GM12878 (cell line): ENCODE measurements at regions not wholly inside any gene's neighbourhood (a gene's known extent, or its start where the extent isn't known, plus 50 kb on each side); places are given as distances from the start of the nearest gene placed in this dataset.

Source experiments
- ATAC-seq: fragments of 200-7000 bp; cut with Tn5 transposase; 3 replicates; pipeline ENCODE4 v1.9.1; 2020; ENCODE audit warnings: mild to moderate bottlenecking, moderate library complexity
- BruUV-seq: library from RNA; stranded (reverse); fragments of 400-500 nt; replicated peaks from 2 replicates; lab custom pipeline; 2021; lab: Mats Ljungman, UMichigan
- CTCF ChIA-PET: fragments of 300-600 bp; sonication (Branson Sonifier 250); formaldehyde crosslinking; extraction: SDS; loops from one replicate; lab custom pipeline; 2021; ENCODE audit warnings: inconsistent platforms; lab: Yijun Ruan, JAX
- POLR2A ChIA-PET: fragments of 350-600 bp; formaldehyde crosslinking; extraction: SDS; loops from one replicate; lab custom pipeline; 2021; ENCODE audit warnings: inconsistent platforms; lab: Charles Lee
- RAD21 ChIA-PET: fragments of 300-600 bp; sonication (Branson Sonifier 250); formaldehyde crosslinking; loops from one replicate; lab custom pipeline; 2023; ENCODE audit warnings: antibody characterized with exemption; ENCODE audit not compliant: unreplicated experiment; lab: Charles Lee
- SMC1A ChIA-PET: fragments of 300-600 bp; sonication (Branson Sonifier 250); formaldehyde crosslinking; loops from one replicate; lab custom pipeline; 2023; ENCODE audit not compliant: unreplicated experiment, uncharacterized antibody; lab: Charles Lee
- DNase-seq: peaks from one replicate; pipeline ENCODE4 v3.0.0-alpha.2; 2011; ENCODE audit warnings: low read depth, low spot score
- FAIRE-seq: peaks from 3 replicates; lab custom pipeline; 2011; peaks lifted over from hg19 to GRCh38; lab: Jason Lieb, UNC
- H2AFZ ChIP-seq: 2 replicates; pipeline ENCODE4 v1.6.0; 2011; ENCODE audit warnings: low read depth, low read length, control low read depth; ENCODE audit not compliant: control insufficient read depth
- H3K27ac ChIP-seq: 2 replicates; pipeline ENCODE4 v1.5.1; 2011; ENCODE audit warnings: control low read depth; ENCODE audit not compliant: control insufficient read depth, insufficient read depth
- H3K27me3 ChIP-seq, 2 experiments: replicated peaks in 1 of 2; 2 replicates each; pipeline versions ENCODE4 v1.6.0 to v1.6.1; 2011; ENCODE audit warnings: low read length in 1 of 2; ENCODE audit not compliant: control insufficient read depth in 2 of 2, insufficient read depth in 2 of 2
- H3K36me3 ChIP-seq, 2 experiments: 2 replicates each; pipeline ENCODE4 v1.5.1; 2011; ENCODE audit warnings: low read length in 1 of 2; ENCODE audit not compliant: control insufficient read depth in 2 of 2, insufficient read depth in 2 of 2
- H3K4me1 ChIP-seq: 2 replicates; pipeline ENCODE4 v1.6.1; 2011; ENCODE audit warnings: mild to moderate bottlenecking, low read length, moderate library complexity, mixed read lengths; ENCODE audit not compliant: control insufficient read depth, insufficient read depth
- H3K4me2 ChIP-seq: 2 replicates; pipeline ENCODE4 v1.6.0; 2011; ENCODE audit warnings: control low read depth; ENCODE audit not compliant: control insufficient read depth, insufficient read depth
- H3K4me3 ChIP-seq: fragments of 200-600 bp; sonication (generic); 2 replicates; pipeline ENCODE4 v1.5.1; 2016
- H3K79me2 ChIP-seq: 2 replicates; pipeline ENCODE4 v1.6.0; 2011; ENCODE audit warnings: low read length; ENCODE audit not compliant: control insufficient read depth, insufficient read depth
- H3K9ac ChIP-seq: 2 replicates; pipeline ENCODE4 v1.8.0; 2011; ENCODE audit warnings: low read length, control low read depth, mixed read lengths; ENCODE audit not compliant: control insufficient read depth, insufficient read depth
- H3K9me3 ChIP-seq: replicated peaks from 3 replicates; pipeline ENCODE4 v1.5.1; 2011; ENCODE audit warnings: mild to moderate bottlenecking, low read length; ENCODE audit not compliant: control insufficient read depth, insufficient read depth
- H4K20me1 ChIP-seq: 2 replicates; pipeline ENCODE4 v1.6.0; 2011; ENCODE audit not compliant: control insufficient read depth, insufficient read depth
- ATF7 ChIP-seq: fragments of 450-650 bp; IDR thresholded peaks from 2 replicates; pipeline ENCODE4 v1.6.1; 2016; ENCODE audit warnings: low read depth, mild to moderate bottlenecking
- CREM ChIP-seq: IDR thresholded peaks from 2 replicates; pipeline ENCODE4 v1.6.1; 2014; ENCODE audit warnings: antibody characterized with exemption, low read depth
- KDM1A ChIP-seq: fragments of 200-600 bp; sonication (generic); IDR thresholded peaks from 2 replicates; pipeline ENCODE4 v1.6.1; 2016; ENCODE audit warnings: borderline replicate concordance
- MTA2 ChIP-seq: fragments of 450-650 bp; IDR thresholded peaks from 2 replicates; pipeline ENCODE4 v1.6.1; 2016; ENCODE audit warnings: low read depth, mild to moderate bottlenecking, moderate library complexity
- NR2C1 ChIP-seq: fragments of 450-650 bp; IDR thresholded peaks from 2 replicates; pipeline ENCODE4 v1.6.1; 2017; ENCODE audit warnings: antibody characterized with exemption, mild to moderate bottlenecking, moderate library complexity
- NR2C2 ChIP-seq: IDR thresholded peaks from 2 replicates; pipeline ENCODE4 v1.6.1; 2011; ENCODE audit warnings: borderline replicate concordance, low read depth; ENCODE audit not compliant: control insufficient read depth, insufficient read length
- PKNOX1 ChIP-seq: fragments of 450-650 bp; IDR thresholded peaks from 2 replicates; pipeline ENCODE4 v1.6.1; 2016; ENCODE audit warnings: mild to moderate bottlenecking
- POLR2AphosphoS5 ChIP-seq: IDR thresholded peaks from 2 replicates; pipeline ENCODE4 v1.6.1; 2011; ENCODE audit warnings: mild to moderate bottlenecking, low read length, inconsistent platforms
- RB1 ChIP-seq: fragments of 450-650 bp; formaldehyde crosslinking; IDR thresholded peaks from 2 replicates; pipeline ENCODE4 v1.6.1; 2017; ENCODE audit warnings: mild to moderate bottlenecking, borderline replicate concordance
- SMAD1 ChIP-seq: fragments of 450-650 bp; IDR thresholded peaks from 2 replicates; pipeline ENCODE4 v1.6.1; 2018; ENCODE audit warnings: mild to moderate bottlenecking, low read depth; ENCODE audit not compliant: partially characterized antibody
- SMC3 ChIP-seq: IDR thresholded peaks from 2 replicates; pipeline ENCODE4 v1.6.1; 2011; ENCODE audit warnings: low read length, improper control_type of control experiment, borderline replicate concordance
- STAT1 ChIP-seq: fragments of 450-650 bp; conservative IDR thresholded peaks from 2 replicates; pipeline ENCODE4 v1.6.1; 2014; ENCODE audit warnings: antibody characterized with exemption, mild to moderate bottlenecking
- TAF1 ChIP-seq: IDR thresholded peaks from 2 replicates; pipeline ENCODE4 v1.6.1; 2011; ENCODE audit warnings: mild to moderate bottlenecking, low read depth, low read length, borderline replicate concordance
- WGBS: methylation state at CpG from one replicate; pipeline ENCODE4 v1.1.6; 2016; ENCODE audit warnings: low lambda C conversion rate; ENCODE audit not compliant: insufficient replicate concordance, insufficient coverage; ENCODE audit errors: missing lambda C conversion rate; 5-methylcytosine and 5-hydroxymethylcytosine counted together
- in situ Hi-C: fragments of 300-500 bp; cut with MboI; formaldehyde crosslinking; loops from 9 replicates; pipeline ENCODE4 v1.14.3; 2018; ENCODE audit warnings: mixed read lengths
- intact Hi-C: fragments of 100-400 bp; cut with micrococcal nuclease; formaldehyde crosslinking; loops from one replicate; pipeline ENCODE4 v1.14.2; 2022; ENCODE audit not compliant: unreplicated experiment

GRCh38 chr9:12095931-12096330, 597.3 kb upstream of the TYRP1 start (continued):
- TF ChIP-seq NR2C2 (no peak), SMAD1 (no peak), SMC3 (no peak), RB1 (no peak), NR2C1 (no peak), CREM (no peak), KDM1A (no peak), POLR2AphosphoS5 (no peak)

GRCh38 chr9:12133416-12133815, 559.8 kb upstream of the TYRP1 start:
- 13% methylated on average over 2 of the region's 2 CpGs for WGBS
- TF ChIP-seq ATF7 (no peak), MTA2 (no peak), PKNOX1 (no peak), TAF1 (no peak), STAT1 (no peak)
- RAD21 ChIA-PET = no interaction called here
- intact Hi-C loops = no loop called here
- POLR2A ChIA-PET = no interaction called here
- Histone ChIP-seq H3K79me2 (no peaks in the 10 kb centered on the region), H3K27ac (no peak overlapping the region), H3K36me3 (no peaks in the 10 kb centered on the region), H3K4me1 (no peaks in the 10 kb centered on the region), H3K27me3 (no peaks in the 10 kb centered on the region), H4K20me1 (no peaks in the 10 kb centered on the region), H2AFZ (no peak overlapping the region), H3K4me2 (no peak overlapping the region), H3K9me3 (no peaks in the 10 kb centered on the region), H3K9ac (no peak overlapping the region), H3K4me3 (no peak overlapping the region)
- no TSS peak for BruUV-seq
- SMC1A ChIA-PET = no interaction called here
- CTCF ChIA-PET = no interaction called here
- DNase-seq (no peak), FAIRE-seq (no peak), ATAC-seq (no peak)
- in situ Hi-C loops = no loop called here
